ENCODE measurements at regions not wholly inside any gene's neighbourhood (a gene's known extent, or its start where the extent isn't known, plus 50 kb on each side); places are given as distances from the start of the nearest gene placed in this dataset.

GRCh38 chr3:162138509-162138908, 641.9 kb downstream of the OTOL1 start:
- no peak for DNase-seq

GRCh38 chr3:162139841-162140240, 643.2 kb downstream of the OTOL1 start:
- no peak for DNase-seq

- no peak for DNase-seq
These were observed 644.7 kb downstream of the OTOL1 start for GRCh38 chr3:162141272-162141791.

GRCh38 chr3:162142511-162142910, 645.9 kb downstream of the OTOL1 start:
- DNase-seq: no peak

GRCh38 chr3:162143180-162143579, 646.6 kb downstream of the OTOL1 start:
- DNase-seq: no peak

GRCh38 chr3:162147996-162148395, 651.4 kb downstream of the OTOL1 start:
- no peak for DNase-seq

- DNase-seq: no peak
These were observed 654.2 kb downstream of the OTOL1 start for GRCh38 chr3:162150790-162151189.

- no peak for DNase-seq
These were observed 656.0 kb downstream of the OTOL1 start for GRCh38 chr3:162152636-162153035.

- no peak for DNase-seq
These were observed 665.0 kb downstream of the OTOL1 start for GRCh38 chr3:162161595-162161994.

GRCh38 chr3:162165346-162165745, 668.7 kb downstream of the OTOL1 start:
- no peak for DNase-seq

- DNase-seq: no peak
These were observed 669.9 kb downstream of the OTOL1 start for GRCh38 chr3:162166543-162166942.

- DNase-seq: no peak
These were observed 672.1 kb downstream of the OTOL1 start for GRCh38 chr3:162168715-162169114.

- DNase-seq: no peak
These were observed 674.0 kb downstream of the OTOL1 start for GRCh38 chr3:162170581-162170980.

- DNase-seq: no peak
These were observed 675.4 kb downstream of the OTOL1 start for GRCh38 chr3:162171970-162172369.

GRCh38 chr3:162175145-162175544, 678.5 kb downstream of the OTOL1 start:
- DNase-seq: no peak

- DNase-seq: no peak
These were observed 679.3 kb downstream of the OTOL1 start for GRCh38 chr3:162175878-162176277.

GRCh38 chr3:162183440-162183839, 686.8 kb downstream of the OTOL1 start:
- no peak for DNase-seq

GRCh38 chr3:162192340-162193029, 695.9 kb downstream of the OTOL1 start:
- no peak for DNase-seq

GRCh38 chr3:162193148-162194095, 696.8 kb downstream of the OTOL1 start:
- DNase-seq: no peak

- no peak for DNase-seq
These were observed 698.5 kb downstream of the OTOL1 start for GRCh38 chr3:162195147-162195546.

- DNase-seq: no peak
These were observed 700.4 kb downstream of the OTOL1 start for GRCh38 chr3:162196964-162197363.

- DNase-seq: no peak
These were observed 704.2 kb downstream of the OTOL1 start for GRCh38 chr3:162200836-162201235.

- no peak for DNase-seq
These were observed 710.0 kb downstream of the OTOL1 start for GRCh38 chr3:162206648-162207047.

- no peak for DNase-seq
These were observed 714.9 kb downstream of the OTOL1 start for GRCh38 chr3:162211470-162211869.
